Skeletal muscle tissue (tissue), 3 donors: ENCODE measurements at regions not wholly inside any gene's neighbourhood (a gene's known extent, or its start where the extent isn't known, plus 50 kb on each side); places are given as distances from the start of the nearest gene placed in this dataset.
"Not testable (repeated sequence)": the region's sequence is repeated elsewhere in the genome, so short reads cannot be mapped to it uniquely, and the experiment has no call there.

Experiments used
- H3K27ac ChIP-seq: one replicate; pipeline ENCODE4 v1.7.0; 2013; ENCODE audit warnings: mild to moderate bottlenecking, low read depth, low read length, inconsistent platforms
- H3K27me3 ChIP-seq, 3 donors: one replicate each; pipeline ENCODE4 v1.7.0; 2013; ENCODE audit warnings: low read length in 3 of 3; ENCODE audit not compliant: control insufficient read depth in 3 of 3, insufficient read depth in 3 of 3
- H3K36me3 ChIP-seq, 3 donors: one replicate each; pipeline ENCODE4 v1.7.0; 2013; ENCODE audit warnings: low read length in 3 of 3; ENCODE audit not compliant: control insufficient read depth in 3 of 3, insufficient read depth in 3 of 3
- H3K4me1 ChIP-seq, 3 donors: one replicate each; pipeline ENCODE4 v1.7.0; 2013; ENCODE audit warnings: low read length in 3 of 3, mild to moderate bottlenecking in 3 of 3; ENCODE audit not compliant: control insufficient read depth in 3 of 3, insufficient read depth in 3 of 3
- H3K4me3 ChIP-seq, 3 donors: one replicate each; pipeline ENCODE4 v1.7.0; 2013; ENCODE audit warnings: low read length in 3 of 3
- H3K9ac ChIP-seq, 3 donors: one replicate each; pipeline ENCODE4 v1.7.0; 2013; ENCODE audit warnings: low read length in 3 of 3, mild to moderate bottlenecking in 3 of 3, moderate library complexity in 2 of 3, low read depth in 1 of 3
- H3K9me3 ChIP-seq, 3 donors: one replicate each; pipeline ENCODE4 v1.7.0; 2013; ENCODE audit warnings: low read length in 3 of 3; ENCODE audit not compliant: control insufficient read depth in 3 of 3
- donor health status: Osteomylitis.

- Histone ChIP-seq H3K4me1 (no peaks in the 10 kb centered on the region), H3K27me3 (no peaks in the 10 kb centered on the region), H3K36me3 (no peaks in the 10 kb centered on the region), H3K9me3 (no peaks in the 10 kb centered on the region), H3K27ac (no peak overlapping the region), H3K4me3 (no peak overlapping the region), H3K9ac (no peak overlapping the region)
These were observed 173.5 kb upstream of the KLF6 start for GRCh38 chr10:3958472-3958996.

GRCh38 chr10:3955955-3956617 lies 171.1 kb upstream of the KLF6 start:
- H3K4me1 ChIP-seq, result no peaks in the 10 kb centered on the region
- H3K36me3 ChIP-seq, result no peaks in the 10 kb centered on the region
- H3K9me3 ChIP-seq, result no peaks in the 10 kb centered on the region
- H3K4me3 ChIP-seq, result no peak overlapping the region
- H3K27ac ChIP-seq, result no peak overlapping the region
- H3K9ac ChIP-seq, result no peak overlapping the region
- H3K27me3 ChIP-seq, result no peaks in the 10 kb centered on the region

- Histone ChIP-seq H3K9ac (no peak overlapping the region), H3K4me3 (no peak overlapping the region), H3K27ac (no peak overlapping the region), H3K9me3 (no peaks in the 10 kb centered on the region), H3K36me3 (no peaks in the 10 kb centered on the region), H3K27me3 (no peaks in the 10 kb centered on the region), H3K4me1 (no peaks in the 10 kb centered on the region)
These were observed 170.5 kb upstream of the KLF6 start for GRCh38 chr10:3955493-3955892.

- no peak overlapping the region for H3K27ac ChIP-seq
- H3K4me1 ChIP-seq, result no peaks in the 10 kb centered on the region
- H3K36me3 ChIP-seq, result no peaks in the 10 kb centered on the region
- no peak overlapping the region for H3K9ac ChIP-seq
- no peaks in the 10 kb centered on the region for H3K9me3 ChIP-seq
- no peak overlapping the region for H3K4me3 ChIP-seq
- H3K27me3 ChIP-seq, result no peaks in the 10 kb centered on the region
These were observed 169.6 kb upstream of the KLF6 start for GRCh38 chr10:3954615-3955014.

- not testable (repeated sequence) for H3K9ac ChIP-seq, H3K9me3 ChIP-seq
These were observed 169.0 kb upstream of the KLF6 start for GRCh38 chr10:3954007-3954406.

GRCh38 chr10:3951993-3952392 lies 167.0 kb upstream of the KLF6 start:
- Histone ChIP-seq H3K4me1 (no peaks in the 10 kb centered on the region), H3K9ac (no peak overlapping the region), H3K27me3 (no peaks in the 10 kb centered on the region), H3K9me3 (no peaks in the 10 kb centered on the region), H3K36me3 (no peaks in the 10 kb centered on the region), H3K27ac (no peak overlapping the region), H3K4me3 (no peak overlapping the region)

More at GRCh38 chr10:3954007-3954406, 169.0 kb upstream of the KLF6 start:
- H3K36me3 ChIP-seq, H3K4me3 ChIP-seq, H3K27ac ChIP-seq, H3K27me3 ChIP-seq, H3K4me1 ChIP-seq: not testable (repeated sequence)

GRCh38 chr10:3950676-3951275 lies 165.8 kb upstream of the KLF6 start:
- H3K9me3 ChIP-seq, result no peaks in the 10 kb centered on the region
- no peaks in the 10 kb centered on the region for H3K36me3 ChIP-seq
- H3K4me1 ChIP-seq, result no peaks in the 10 kb centered on the region
- H3K9ac ChIP-seq, result no peak overlapping the region
- H3K4me3 ChIP-seq, result no peak overlapping the region
- no peaks in the 10 kb centered on the region for H3K27me3 ChIP-seq
- H3K27ac ChIP-seq, result no peak overlapping the region

- no peak overlapping the region for H3K27ac ChIP-seq
- no peak overlapping the region for H3K9ac ChIP-seq
- no peak overlapping the region for H3K4me3 ChIP-seq
- H3K4me1 ChIP-seq, result no peaks in the 10 kb centered on the region
- no peaks in the 10 kb centered on the region for H3K27me3 ChIP-seq
- no peaks in the 10 kb centered on the region for H3K9me3 ChIP-seq
- no peaks in the 10 kb centered on the region for H3K36me3 ChIP-seq
These were observed 164.7 kb upstream of the KLF6 start for GRCh38 chr10:3949711-3950110.

- Histone ChIP-seq H3K27me3 (no peaks in the 10 kb centered on the region), H3K9ac (no peak overlapping the region), H3K4me1 (no peaks in the 10 kb centered on the region), H3K27ac (no peak overlapping the region), H3K9me3 (no peaks in the 10 kb centered on the region), H3K4me3 (no peak overlapping the region), H3K36me3 (no peaks in the 10 kb centered on the region)
These were observed 163.8 kb upstream of the KLF6 start for GRCh38 chr10:3948843-3949242.
